Activated CD4-positive, alpha-beta T cell treated with anti-CD3 and anti-CD28 coated beads, Interleukin-2, amount 10 ng/mL, durations not matched to agents 24 days and 14 days (primary cell): ENCODE measurements at regions not wholly inside any gene's neighbourhood (a gene's known extent, or its start where the extent isn't known, plus 50 kb on each side); places are given as distances from the start of the nearest gene placed in this dataset.

Source experiments
- DNase-seq: peaks from one replicate; pipeline ENCODE4 v3.0.0; 2022
- H3K27ac Mint-ChIP-seq: one replicate; pipeline ENCODE4 v1.8.0; 2022; ENCODE audit warnings: mild to moderate bottlenecking, mixed read lengths
- H3K27me3 Mint-ChIP-seq: one replicate; pipeline ENCODE4 v1.8.0; 2022; ENCODE audit warnings: mixed read lengths
- H3K36me3 Mint-ChIP-seq: one replicate; pipeline ENCODE4 v1.8.0; 2022; ENCODE audit warnings: low read depth, mild to moderate bottlenecking, mixed read lengths
- H3K4me1 Mint-ChIP-seq: one replicate; pipeline ENCODE4 v1.8.0; 2021; ENCODE audit warnings: mixed read lengths
- H3K4me3 Mint-ChIP-seq: one replicate; pipeline ENCODE4 v1.8.0; 2022; ENCODE audit warnings: mild to moderate bottlenecking, moderate library complexity, mixed read lengths
- H3K9me3 Mint-ChIP-seq: one replicate; pipeline ENCODE4 v1.8.0; 2021; ENCODE audit warnings: mixed read lengths
- intact Hi-C: fragments of 100-400 bp; cut with micrococcal nuclease; formaldehyde crosslinking; loops from one replicate; pipeline ENCODE4 v1.15.1; 2023

- Mint-ChIP-seq H3K27me3 (peaks cover 1% of the 10 kb centered on the region), H3K36me3 (no peaks in the 10 kb centered on the region), H3K4me1 (no peaks in the 10 kb centered on the region), H3K4me3 (no peak overlapping the region), H3K9me3 (no peaks in the 10 kb centered on the region), H3K27ac (no peak overlapping the region)
- intact Hi-C loops = loop anchor here (10.0 kb wide), 1 partner anchor 147 kb away; no protein-coding TSS in a partner anchor
- DNase-seq = no peak
Observed at GRCh38 chr3:99171800-99172199, 270.3 kb upstream of the DCBLD2 start.

GRCh38 chr3:99170867-99171517 lies 269.5 kb upstream of the DCBLD2 start:
- H3K4me3 Mint-ChIP-seq = no peak overlapping the region
- no peak overlapping the region for H3K27ac Mint-ChIP-seq
- H3K36me3 Mint-ChIP-seq = no peaks in the 10 kb centered on the region
- no peaks in the 10 kb centered on the region for H3K9me3 Mint-ChIP-seq
- DNase-seq = no peak
- intact Hi-C loops = loop anchor here (10.0 kb wide), 1 partner anchor 146 kb away; no protein-coding TSS in a partner anchor
- H3K4me1 Mint-ChIP-seq = no peaks in the 10 kb centered on the region
- peaks cover 1% of the 10 kb centered on the region for H3K27me3 Mint-ChIP-seq

- H3K36me3 Mint-ChIP-seq = no peaks in the 10 kb centered on the region
- H3K27me3 Mint-ChIP-seq = no peaks in the 10 kb centered on the region
- no peak overlapping the region for H3K27ac Mint-ChIP-seq
- H3K9me3 Mint-ChIP-seq = no peaks in the 10 kb centered on the region
- no peak for DNase-seq
- intact Hi-C loops = no loop called here
- H3K4me1 Mint-ChIP-seq = no peaks in the 10 kb centered on the region
- H3K4me3 Mint-ChIP-seq = no peak overlapping the region
Observed at GRCh38 chr3:99167071-99167470, 265.6 kb upstream of the DCBLD2 start.

- Mint-ChIP-seq H3K36me3 (no peaks in the 10 kb centered on the region), H3K27ac (no peak overlapping the region), H3K27me3 (no peaks in the 10 kb centered on the region), H3K4me3 (no peak overlapping the region), H3K4me1 (no peaks in the 10 kb centered on the region), H3K9me3 (no peaks in the 10 kb centered on the region)
- intact Hi-C loops = no loop called here
- DNase-seq = no peak
Observed at GRCh38 chr3:99163314-99163713, 261.8 kb upstream of the DCBLD2 start.

GRCh38 chr3:99159220-99159762 lies 257.8 kb upstream of the DCBLD2 start:
- Mint-ChIP-seq H3K4me3 (no peak overlapping the region), H3K36me3 (no peaks in the 10 kb centered on the region), H3K27me3 (no peaks in the 10 kb centered on the region), H3K9me3 (no peaks in the 10 kb centered on the region), H3K4me1 (no peaks in the 10 kb centered on the region), H3K27ac (no peak overlapping the region)
- no peak for DNase-seq
- intact Hi-C loops = no loop called here

GRCh38 chr3:99145031-99145430 lies 243.5 kb upstream of the DCBLD2 start:
- no peak for DNase-seq
- H3K9me3 Mint-ChIP-seq = no peaks in the 10 kb centered on the region
- H3K27ac Mint-ChIP-seq = no peak overlapping the region
- intact Hi-C loops = no loop called here
- no peaks in the 10 kb centered on the region for H3K36me3 Mint-ChIP-seq
- no peak overlapping the region for H3K4me3 Mint-ChIP-seq
- H3K27me3 Mint-ChIP-seq = peaks cover 2% of the 10 kb centered on the region
- H3K4me1 Mint-ChIP-seq = no peaks in the 10 kb centered on the region

- Mint-ChIP-seq H3K9me3 (no peaks in the 10 kb centered on the region), H3K27ac (no peak overlapping the region), H3K4me1 (no peaks in the 10 kb centered on the region), H3K4me3 (no peak overlapping the region), H3K36me3 (no peaks in the 10 kb centered on the region), H3K27me3 (no peaks in the 10 kb centered on the region)
- no peak for DNase-seq
- intact Hi-C loops = no loop called here
Observed at GRCh38 chr3:99143493-99143892, 242.0 kb upstream of the DCBLD2 start.

- no peak overlapping the region for H3K4me3 Mint-ChIP-seq
- intact Hi-C loops = no loop called here
- no peaks in the 10 kb centered on the region for H3K27me3 Mint-ChIP-seq
- H3K4me1 Mint-ChIP-seq = no peaks in the 10 kb centered on the region
- DNase-seq = no peak
- H3K36me3 Mint-ChIP-seq = no peaks in the 10 kb centered on the region
- H3K9me3 Mint-ChIP-seq = no peaks in the 10 kb centered on the region
- no peak overlapping the region for H3K27ac Mint-ChIP-seq
Observed at GRCh38 chr3:99134986-99135385, 233.5 kb upstream of the DCBLD2 start.

GRCh38 chr3:99131876-99132275 lies 230.4 kb upstream of the DCBLD2 start:
- H3K27me3 Mint-ChIP-seq = no peaks in the 10 kb centered on the region
- H3K27ac Mint-ChIP-seq = no peak overlapping the region
- no peaks in the 10 kb centered on the region for H3K9me3 Mint-ChIP-seq
- no peaks in the 10 kb centered on the region for H3K36me3 Mint-ChIP-seq
- DNase-seq = no peak
- no peaks in the 10 kb centered on the region for H3K4me1 Mint-ChIP-seq
- H3K4me3 Mint-ChIP-seq = no peak overlapping the region
- intact Hi-C loops = no loop called here

- no peaks in the 10 kb centered on the region for H3K36me3 Mint-ChIP-seq
- no peaks in the 10 kb centered on the region for H3K9me3 Mint-ChIP-seq
- H3K4me3 Mint-ChIP-seq = no peak overlapping the region
- H3K27me3 Mint-ChIP-seq = no peaks in the 10 kb centered on the region
- H3K4me1 Mint-ChIP-seq = no peaks in the 10 kb centered on the region
- DNase-seq = no peak
- no peak overlapping the region for H3K27ac Mint-ChIP-seq
- intact Hi-C loops = no loop called here
Observed at GRCh38 chr3:99128725-99129505, 227.4 kb upstream of the DCBLD2 start.

- H3K4me1 Mint-ChIP-seq = no peaks in the 10 kb centered on the region
- H3K4me3 Mint-ChIP-seq = no peak overlapping the region
- intact Hi-C loops = no loop called here
- H3K27me3 Mint-ChIP-seq = no peaks in the 10 kb centered on the region
- no peak overlapping the region for H3K27ac Mint-ChIP-seq
- no peak for DNase-seq
- H3K9me3 Mint-ChIP-seq = no peaks in the 10 kb centered on the region
- H3K36me3 Mint-ChIP-seq = no peaks in the 10 kb centered on the region
Observed at GRCh38 chr3:99128235-99128634, 226.7 kb upstream of the DCBLD2 start.

- DNase-seq = no peak
- intact Hi-C loops = no loop called here
- H3K27ac Mint-ChIP-seq = no peak overlapping the region
- no peaks in the 10 kb centered on the region for H3K4me1 Mint-ChIP-seq
- H3K36me3 Mint-ChIP-seq = no peaks in the 10 kb centered on the region
- H3K27me3 Mint-ChIP-seq = no peaks in the 10 kb centered on the region
- H3K4me3 Mint-ChIP-seq = no peak overlapping the region
- no peaks in the 10 kb centered on the region for H3K9me3 Mint-ChIP-seq
Observed at GRCh38 chr3:99126316-99126715, 224.8 kb upstream of the DCBLD2 start.

GRCh38 chr3:99119385-99119784 lies 217.9 kb upstream of the DCBLD2 start:
- intact Hi-C loops = no loop called here
- H3K4me3 Mint-ChIP-seq = no peak overlapping the region
- H3K27me3 Mint-ChIP-seq = no peaks in the 10 kb centered on the region
- H3K4me1 Mint-ChIP-seq = no peaks in the 10 kb centered on the region
- no peaks in the 10 kb centered on the region for H3K9me3 Mint-ChIP-seq
- H3K36me3 Mint-ChIP-seq = no peaks in the 10 kb centered on the region
- H3K27ac Mint-ChIP-seq = no peak overlapping the region
- no peak for DNase-seq

- H3K9me3 Mint-ChIP-seq = no peaks in the 10 kb centered on the region
- H3K4me1 Mint-ChIP-seq = no peaks in the 10 kb centered on the region
- H3K27ac Mint-ChIP-seq = no peak overlapping the region
- no peaks in the 10 kb centered on the region for H3K27me3 Mint-ChIP-seq
- intact Hi-C loops = no loop called here
- DNase-seq = no peak
- no peaks in the 10 kb centered on the region for H3K36me3 Mint-ChIP-seq
- no peak overlapping the region for H3K4me3 Mint-ChIP-seq
Observed at GRCh38 chr3:99118381-99118780, 216.9 kb upstream of the DCBLD2 start.
